Astrocyte of the cerebellum (primary cell): ENCODE measurements at regions not wholly inside any gene's neighbourhood (a gene's known extent, or its start where the extent isn't known, plus 50 kb on each side); places are given as distances from the start of the nearest gene placed in this dataset.
"Not testable (repeated sequence)": the region's sequence is repeated elsewhere in the genome, so short reads cannot be mapped to it uniquely, and the experiment has no call there.

Experiments used
- DNase-seq: peaks from one replicate; pipeline ENCODE4 v3.0.0-alpha.2; 2011; ENCODE audit warnings: low read depth
- H3K4me3 ChIP-seq: 2 replicates; pipeline ENCODE4 v1.5.1; 2011; ENCODE audit warnings: mild to moderate bottlenecking, low read depth, low read length, moderate library complexity
- in situ Hi-C: cut with HindIII; loops from 2 replicates; pipeline ENCODE4 v1.10.0; 2017; ENCODE audit warnings: low sequenced_read_pairs
- TF ChIP-seq, protein P1 (sequence below): IDR thresholded peaks from 2 replicates; pipeline ENCODE4 v1.5.1; 2012; ENCODE audit warnings: low read length, low read depth, moderate library complexity, mild to moderate bottlenecking; ENCODE audit errors: missing control alignments

- H3K4me3 ChIP-seq: no peak overlapping the region
- in situ Hi-C loops: no loop called here
- TF ChIP-seq, protein P1, sequence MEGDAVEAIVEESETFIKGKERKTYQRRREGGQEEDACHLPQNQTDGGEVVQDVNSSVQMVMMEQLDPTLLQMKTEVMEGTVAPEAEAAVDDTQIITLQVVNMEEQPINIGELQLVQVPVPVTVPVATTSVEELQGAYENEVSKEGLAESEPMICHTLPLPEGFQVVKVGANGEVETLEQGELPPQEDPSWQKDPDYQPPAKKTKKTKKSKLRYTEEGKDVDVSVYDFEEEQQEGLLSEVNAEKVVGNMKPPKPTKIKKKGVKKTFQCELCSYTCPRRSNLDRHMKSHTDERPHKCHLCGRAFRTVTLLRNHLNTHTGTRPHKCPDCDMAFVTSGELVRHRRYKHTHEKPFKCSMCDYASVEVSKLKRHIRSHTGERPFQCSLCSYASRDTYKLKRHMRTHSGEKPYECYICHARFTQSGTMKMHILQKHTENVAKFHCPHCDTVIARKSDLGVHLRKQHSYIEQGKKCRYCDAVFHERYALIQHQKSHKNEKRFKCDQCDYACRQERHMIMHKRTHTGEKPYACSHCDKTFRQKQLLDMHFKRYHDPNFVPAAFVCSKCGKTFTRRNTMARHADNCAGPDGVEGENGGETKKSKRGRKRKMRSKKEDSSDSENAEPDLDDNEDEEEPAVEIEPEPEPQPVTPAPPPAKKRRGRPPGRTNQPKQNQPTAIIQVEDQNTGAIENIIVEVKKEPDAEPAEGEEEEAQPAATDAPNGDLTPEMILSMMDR: no peak
- peak; percentile 49 for DNase-seq
Measured at GRCh38 chr4:154124539-154125255, 335.8 kb upstream of the SFRP2 start.

DNA sequence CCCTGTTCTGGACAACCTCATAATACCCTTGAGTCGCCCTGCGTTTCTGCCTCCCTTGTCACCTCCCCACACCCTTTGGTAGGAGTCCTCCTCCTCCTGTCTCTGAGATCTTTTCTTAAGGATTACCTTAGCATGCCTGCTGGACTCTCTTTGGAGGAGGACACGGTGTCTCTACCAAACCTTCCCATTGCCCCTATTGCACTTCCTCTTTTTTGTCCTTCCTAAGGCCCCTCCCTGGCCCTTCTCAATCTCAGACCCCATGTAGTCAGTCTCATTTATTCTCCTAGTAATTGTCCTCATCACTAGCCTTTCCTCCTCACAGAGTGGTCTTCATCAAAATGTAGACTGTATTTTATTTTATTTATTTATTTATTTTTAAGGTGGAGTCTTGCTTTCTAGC, 335.0 kb upstream of the SFRP2 start:
- in situ Hi-C loops: no loop called here
- no peak for DNase-seq
- no peak overlapping the region for H3K4me3 ChIP-seq
- TF ChIP-seq, protein P1: no peak

DNA sequence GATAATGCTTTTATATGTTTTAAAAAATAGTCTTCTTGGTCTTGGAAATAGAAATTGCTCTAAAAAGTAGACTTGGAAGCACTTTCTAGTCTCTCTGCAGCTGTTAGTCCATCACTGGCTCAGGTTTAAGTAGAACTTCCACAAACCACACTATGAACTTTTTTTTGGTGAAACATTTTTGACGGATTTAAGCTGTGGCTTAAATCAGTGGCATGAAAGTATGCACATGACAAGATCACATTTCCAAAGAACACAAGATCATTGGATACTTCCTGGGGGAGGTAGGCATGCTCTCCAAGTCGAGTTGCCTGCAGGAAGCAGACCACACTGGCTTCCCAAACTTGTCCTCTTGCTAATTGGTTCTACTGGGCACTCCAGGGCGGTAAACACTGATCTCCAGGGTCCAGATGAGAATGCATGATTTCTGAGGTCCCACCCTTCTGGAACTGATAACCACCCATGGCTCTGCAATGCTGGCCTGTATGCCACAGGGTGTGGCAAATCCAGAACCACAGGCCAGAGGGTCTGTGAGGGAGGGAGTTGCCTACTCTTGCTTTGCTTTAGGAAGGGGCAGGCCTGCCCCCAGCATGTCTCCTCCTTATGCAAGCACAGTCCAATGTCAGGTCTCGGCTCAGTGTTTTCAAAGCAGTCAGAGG, 331.9 kb upstream of the SFRP2 start:
- in situ Hi-C loops: no loop called here
- no peak for DNase-seq
- TF ChIP-seq, protein P1: no peak
- no peak overlapping the region for H3K4me3 ChIP-seq

GRCh38 chr4:154120006-154120676, 331.3 kb upstream of the SFRP2 start:
- no peak overlapping the region for H3K4me3 ChIP-seq
- TF ChIP-seq, protein P1: no peak
- in situ Hi-C loops: no loop called here
- DNase-seq: no peak

DNA sequence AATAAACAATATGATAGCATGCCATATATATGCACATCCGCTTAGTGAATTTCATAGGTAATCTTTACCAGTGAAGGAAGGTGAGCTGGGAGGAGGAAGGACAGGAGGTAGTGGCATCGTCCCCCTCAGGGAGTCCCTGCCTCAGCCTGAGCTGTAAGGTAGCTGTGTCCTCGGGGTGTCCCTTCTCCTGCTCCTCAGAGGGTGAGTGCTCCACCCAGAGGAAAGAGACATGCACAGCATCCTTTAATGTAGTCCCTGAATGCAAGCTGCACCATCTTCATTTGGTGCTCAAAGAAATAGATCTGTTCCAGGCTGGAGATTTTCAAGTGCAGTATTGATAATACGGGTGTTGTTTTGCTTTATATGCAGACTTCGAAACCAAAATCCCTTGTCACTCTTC, 330.4 kb upstream of the SFRP2 start:
- TF ChIP-seq, protein P1: no peak
- no peak for DNase-seq
- in situ Hi-C loops: no loop called here
- no peak overlapping the region for H3K4me3 ChIP-seq

GRCh38 chr4:154117726-154118125, 328.8 kb upstream of the SFRP2 start:
- H3K4me3 ChIP-seq, DNase-seq, in situ Hi-C loops: not testable (repeated sequence)

DNA sequence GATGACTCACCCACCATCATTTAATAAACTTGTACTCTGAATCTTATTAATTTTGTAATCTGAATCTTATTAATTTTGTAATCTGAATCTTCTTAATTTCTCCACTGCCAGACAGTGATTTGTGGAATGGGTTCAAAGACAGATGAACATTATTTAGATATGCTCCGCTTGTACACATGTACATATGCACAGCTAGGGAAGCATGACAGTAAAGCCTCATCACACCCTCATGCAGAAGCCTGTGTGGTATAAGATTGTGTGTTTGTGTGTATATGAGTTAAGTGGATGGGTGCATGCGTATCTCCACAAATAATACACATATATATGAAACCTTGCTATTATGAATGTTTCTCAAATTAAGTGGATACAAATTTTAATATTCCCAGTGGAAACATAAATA, 318.5 kb upstream of the SFRP2 start:
- no peak for DNase-seq
- TF ChIP-seq, protein P1: no peak
- H3K4me3 ChIP-seq: no peak overlapping the region
- in situ Hi-C loops: no loop called here
